Transverse colon (tissue), 4 donors: ENCODE measurements at regions not wholly inside any gene's neighbourhood (a gene's known extent, or its start where the extent isn't known, plus 50 kb on each side); places are given as distances from the start of the nearest gene placed in this dataset.

Experiments used
- DNase-seq: peaks from one replicate; pipeline ENCODE4 v3.0.0-alpha.2; 2019
- H3K27ac ChIP-seq, 4 donors: fragments of 200-600 bp; sonication (generic); 2 replicates each; pipeline ENCODE4 v1.5.1; 2016 to 2018; ENCODE audit warnings: inconsistent platforms in 4 of 4
- H3K27me3 ChIP-seq: fragments of 200-600 bp; sonication (generic); 2 replicates; pipeline ENCODE4 v1.5.1; 2017; ENCODE audit warnings: inconsistent platforms
- H3K36me3 ChIP-seq, 4 donors: fragments of 200-600 bp; sonication (generic); 2 replicates each; pipeline ENCODE4 v1.5.1; 2017 to 2019; ENCODE audit warnings: inconsistent platforms in 4 of 4
- H3K4me1 ChIP-seq, 4 donors: fragments of 200-600 bp; sonication (generic); 2 replicates each; pipeline ENCODE4 v1.5.1; 2017 to 2020; ENCODE audit warnings: inconsistent platforms in 4 of 4
- H3K4me3 ChIP-seq, 4 donors: fragments of 200-600 bp; sonication (generic); 1 replicate in 1 of 4; 2 replicates in 3 of 4; pipeline versions ENCODE4 v1.5.1 to v1.6.1; 2017 to 2019; ENCODE audit warnings: inconsistent platforms in 4 of 4
- H3K9me3 ChIP-seq, 2 donors: fragments of 200-600 bp; sonication (generic); 2 replicates each; pipeline ENCODE4 v1.5.1; 2017 to 2019; ENCODE audit warnings: inconsistent platforms in 2 of 2
- EP300 ChIP-seq: sonication (generic); formaldehyde crosslinking; IDR thresholded peaks from one replicate; pipeline ENCODE4 v1.6.1; 2017; ENCODE audit warnings: antibody characterized with exemption, low read depth
- POLR2A ChIP-seq: fragments of 450-650 bp; IDR thresholded peaks from one replicate; pipeline ENCODE4 v1.6.1; 2016; ENCODE audit warnings: antibody characterized with exemption, mild to moderate bottlenecking, moderate library complexity
- POLR2AphosphoS5 ChIP-seq, 3 donors: sonication (generic); formaldehyde crosslinking; IDR thresholded peaks; one replicate each; pipeline ENCODE4 v1.6.1; 2016; ENCODE audit warnings: antibody characterized with exemption in 3 of 3
- WGBS, 2 donors: methylation state at CpG; one replicate each; pipeline ENCODE4 v1.1.5; 2018; ENCODE audit warnings: low coverage in 1 of 2; 5-methylcytosine and 5-hydroxymethylcytosine counted together
- in situ Hi-C, 4 donors: fragments of 200-750 bp; cut with MboI; loops; one replicate each; pipeline versions ENCODE4 v1.15.0 to v1.15.1; 2017; ENCODE audit warnings: low sequenced_read_pairs in 3 of 4, low pct_ligation_motif_present in 1 of 4, low pct_unique_long_range_greater_than_20kb in 1 of 4
- intact Hi-C: fragments of 100-400 bp; cut with DNase I; formaldehyde crosslinking; loops from one replicate; pipeline ENCODE4 v1.15.1; 2023; ENCODE audit warnings: low total_unique reads
- TF ChIP-seq, protein P1 (sequence below), 5 experiments: fragments of 200-600 bp in 3 of 5; fragments of 450-650 bp in 2 of 5; sonication (generic) in 3 of 5; IDR thresholded peaks; 1 replicate in 2 of 5; 2 replicates in 3 of 5; pipeline ENCODE4 v1.5.1; 2016 to 2017; ENCODE audit warnings: antibody characterized with exemption in 5 of 5, inconsistent platforms in 3 of 5, mild to moderate bottlenecking in 2 of 5, moderate library complexity in 1 of 5

- no peaks in the 10 kb centered on the region for H3K4me1 ChIP-seq
- H3K36me3 ChIP-seq = no peaks in the 10 kb centered on the region
- H3K27me3 ChIP-seq = no peaks in the 10 kb centered on the region
- H3K27ac ChIP-seq = no peak overlapping the region
- WGBS, 2 donors = 64 to 74% methylated on average over 6 of the region's 6 CpGs
- no peak for TF ChIP-seq EP300
- no peak for TF ChIP-seq POLR2A
- TF ChIP-seq, protein P1, sequence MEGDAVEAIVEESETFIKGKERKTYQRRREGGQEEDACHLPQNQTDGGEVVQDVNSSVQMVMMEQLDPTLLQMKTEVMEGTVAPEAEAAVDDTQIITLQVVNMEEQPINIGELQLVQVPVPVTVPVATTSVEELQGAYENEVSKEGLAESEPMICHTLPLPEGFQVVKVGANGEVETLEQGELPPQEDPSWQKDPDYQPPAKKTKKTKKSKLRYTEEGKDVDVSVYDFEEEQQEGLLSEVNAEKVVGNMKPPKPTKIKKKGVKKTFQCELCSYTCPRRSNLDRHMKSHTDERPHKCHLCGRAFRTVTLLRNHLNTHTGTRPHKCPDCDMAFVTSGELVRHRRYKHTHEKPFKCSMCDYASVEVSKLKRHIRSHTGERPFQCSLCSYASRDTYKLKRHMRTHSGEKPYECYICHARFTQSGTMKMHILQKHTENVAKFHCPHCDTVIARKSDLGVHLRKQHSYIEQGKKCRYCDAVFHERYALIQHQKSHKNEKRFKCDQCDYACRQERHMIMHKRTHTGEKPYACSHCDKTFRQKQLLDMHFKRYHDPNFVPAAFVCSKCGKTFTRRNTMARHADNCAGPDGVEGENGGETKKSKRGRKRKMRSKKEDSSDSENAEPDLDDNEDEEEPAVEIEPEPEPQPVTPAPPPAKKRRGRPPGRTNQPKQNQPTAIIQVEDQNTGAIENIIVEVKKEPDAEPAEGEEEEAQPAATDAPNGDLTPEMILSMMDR (IDR thresholded peaks at IDR 0.05) = no peak
- no peak for TF ChIP-seq POLR2AphosphoS5 (IDR thresholded peaks at IDR 0.05)
- no peaks in the 10 kb centered on the region for H3K9me3 ChIP-seq
- H3K4me3 ChIP-seq = no peak overlapping the region
- intact Hi-C loops = no loop called here
- DNase-seq = no peak
- in situ Hi-C loops = no loop called here
These were observed 1029.7 kb downstream of the FAT4 start for GRCh38 chr4:126344472-126344871.

GRCh38 chr4:126346654-126347053 lies 1031.9 kb downstream of the FAT4 start:
- intact Hi-C loops = no loop called here
- H3K9me3 ChIP-seq = no peaks in the 10 kb centered on the region
- TF ChIP-seq POLR2AphosphoS5 (IDR thresholded peaks at IDR 0.05) (no peak), EP300 (no peak), POLR2A (no peak)
- TF ChIP-seq, protein P1 (IDR thresholded peaks at IDR 0.05) = no peak
- in situ Hi-C loops = no loop called here
- no peak for DNase-seq
- no peak overlapping the region for H3K4me3 ChIP-seq
- H3K36me3 ChIP-seq = no peaks in the 10 kb centered on the region
- H3K27ac ChIP-seq = no peak overlapping the region
- WGBS, 2 donors = 48 to 71% methylated on average over 2 of the region's 2 CpGs
- H3K4me1 ChIP-seq = no peaks in the 10 kb centered on the region
- no peaks in the 10 kb centered on the region for H3K27me3 ChIP-seq

DNA sequence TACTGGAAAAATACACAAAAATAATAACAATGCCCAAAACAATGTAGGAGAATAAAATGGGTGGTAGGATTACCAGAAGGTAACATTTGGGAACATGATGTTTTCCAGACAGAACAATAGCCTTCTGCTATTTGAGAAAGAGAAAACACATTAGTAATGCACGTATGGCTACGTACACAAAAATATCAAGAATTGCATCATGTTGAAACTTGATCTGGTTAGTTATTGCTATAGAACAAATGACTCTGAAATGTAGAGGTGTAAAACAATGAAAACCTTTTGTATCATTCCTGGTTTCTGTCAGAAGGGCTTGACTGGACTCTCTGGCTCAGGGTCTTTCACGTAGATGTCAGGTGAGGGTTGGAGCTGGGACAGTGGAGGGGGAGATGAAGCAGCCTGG lies 1040.0 kb downstream of the FAT4 start:
- H3K27me3 ChIP-seq = no peaks in the 10 kb centered on the region
- no peaks in the 10 kb centered on the region for H3K4me1 ChIP-seq
- no peaks in the 10 kb centered on the region for H3K9me3 ChIP-seq
- H3K4me3 ChIP-seq = no peak overlapping the region
- in situ Hi-C loops = no loop called here
- no peak for DNase-seq
- TF ChIP-seq EP300 = no peak
- no peak for TF ChIP-seq POLR2AphosphoS5 (IDR thresholded peaks at IDR 0.05)
- TF ChIP-seq POLR2A = no peak
- H3K36me3 ChIP-seq = no peaks in the 10 kb centered on the region
- WGBS, 2 donors = 79 to 81% methylated on average over 3 of the region's 3 CpGs
- intact Hi-C loops = no loop called here
- no peak overlapping the region for H3K27ac ChIP-seq

DNA sequence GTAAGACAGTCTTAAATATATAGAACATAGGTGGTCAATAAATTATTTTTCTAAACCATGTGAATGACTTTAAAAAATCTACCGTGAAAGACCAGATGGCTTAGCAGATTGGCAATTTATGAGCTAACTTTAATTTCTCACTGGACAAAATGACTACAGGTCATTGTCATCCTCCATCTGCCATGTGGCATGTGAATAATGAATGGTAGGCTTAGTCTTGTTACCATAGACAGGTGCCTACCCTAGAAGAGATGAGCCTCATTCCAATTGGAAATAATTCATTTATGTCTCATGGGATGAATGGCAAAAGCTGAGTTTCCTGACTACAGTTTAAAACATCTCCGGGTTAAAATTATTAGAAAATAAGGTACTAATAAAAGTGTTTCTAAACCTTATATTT lies 1043.3 kb downstream of the FAT4 start:
- H3K9me3 ChIP-seq = no peaks in the 10 kb centered on the region
- WGBS, 2 donors = 83 to 93% methylated on average over 2 of the region's 2 CpGs
- intact Hi-C loops (no loop called here), in situ Hi-C loops (no loop called here)
- no peaks in the 10 kb centered on the region for H3K4me1 ChIP-seq
- no peak overlapping the region for H3K4me3 ChIP-seq
- TF ChIP-seq POLR2AphosphoS5 (IDR thresholded peaks at IDR 0.05) = no peak
- no peak for TF ChIP-seq EP300
- TF ChIP-seq, protein P1 (IDR thresholded peaks at IDR 0.05) = no peak
- TF ChIP-seq POLR2A = no peak
- H3K27me3 ChIP-seq = no peaks in the 10 kb centered on the region
- no peak for DNase-seq
- no peaks in the 10 kb centered on the region for H3K36me3 ChIP-seq
- no peak overlapping the region for H3K27ac ChIP-seq

- Histone ChIP-seq H3K27me3 (no peaks in the 10 kb centered on the region), H3K9me3 (no peaks in the 10 kb centered on the region), H3K4me3 (no peak overlapping the region), H3K36me3 (no peaks in the 10 kb centered on the region), H3K27ac (no peak overlapping the region), H3K4me1 (no peaks in the 10 kb centered on the region)
- TF ChIP-seq, protein P1 (IDR thresholded peaks at IDR 0.05) = no peak
- TF ChIP-seq POLR2AphosphoS5 (IDR thresholded peaks at IDR 0.05) (no peak), POLR2A (no peak), EP300 (no peak)
- intact Hi-C loops (no loop called here), in situ Hi-C loops (no loop called here)
- no peak for DNase-seq
- 80 to 82% methylated on average over 2 to 4 of the region's 4 CpGs for WGBS, 2 donors
These were observed 1046.5 kb downstream of the FAT4 start for GRCh38 chr4:126361287-126361686.
